H9 (cell line): ENCODE measurements at regions not wholly inside any gene's neighbourhood (a gene's known extent, or its start where the extent isn't known, plus 50 kb on each side); places are given as distances from the start of the nearest gene placed in this dataset.

Experiments used
- DNase-seq: peaks from one replicate; pipeline ENCODE4 v3.0.0-alpha.2; 2017
- H2AFZ ChIP-seq: one replicate; pipeline ENCODE4 v1.6.1; 2013; ENCODE audit warnings: mild to moderate bottlenecking, low read length, control low read depth, moderate library complexity
- H2AK5ac ChIP-seq: 2 replicates; pipeline ENCODE4 v1.6.1; 2013; ENCODE audit warnings: low read length, control low read depth, mixed read lengths; ENCODE audit not compliant: insufficient read length
- H2BK120ac ChIP-seq: one replicate; pipeline ENCODE4 v1.6.1; 2013; ENCODE audit warnings: low read depth, mild to moderate bottlenecking, low read length, control low read depth, inconsistent platforms; ENCODE audit not compliant: poor library complexity, severe bottlenecking
- H2BK12ac ChIP-seq: 2 replicates; pipeline ENCODE4 v1.6.1; 2013; ENCODE audit warnings: low read length, control low read depth, mixed read lengths, low read depth; ENCODE audit not compliant: insufficient read length
- H2BK15ac ChIP-seq: 2 replicates; pipeline ENCODE4 v1.6.1; 2013; ENCODE audit warnings: low read depth, low read length, control low read depth
- H2BK20ac ChIP-seq: one replicate; pipeline ENCODE4 v1.6.1; 2013; ENCODE audit warnings: low read depth, mild to moderate bottlenecking, low read length, control low read depth, inconsistent platforms; ENCODE audit not compliant: poor library complexity, severe bottlenecking
- H2BK5ac ChIP-seq: 2 replicates; pipeline ENCODE4 v1.6.1; 2013; ENCODE audit warnings: low read length, control low read depth, mixed read lengths; ENCODE audit not compliant: insufficient read length
- H3K14ac ChIP-seq: 2 replicates; pipeline ENCODE4 v1.6.1; 2013; ENCODE audit warnings: low read length, control low read depth; ENCODE audit not compliant: insufficient read depth
- H3K18ac ChIP-seq: 2 replicates; pipeline ENCODE4 v1.6.1; 2013; ENCODE audit warnings: low read depth, mild to moderate bottlenecking, mixed read lengths, low read length, control low read depth; ENCODE audit not compliant: insufficient read length
- H3K23ac ChIP-seq: 2 replicates; pipeline ENCODE4 v1.6.1; 2013; ENCODE audit warnings: low read length, control low read depth, mixed read lengths, low read depth; ENCODE audit not compliant: insufficient read length
- H3K23me2 ChIP-seq: 2 replicates; pipeline ENCODE4 v1.6.1; 2013; ENCODE audit warnings: low read depth, mild to moderate bottlenecking, mixed read lengths, low read length, control low read depth; ENCODE audit not compliant: insufficient read length, poor library complexity, severe bottlenecking
- H3K27ac ChIP-seq: 2 replicates; pipeline ENCODE4 v1.5.1; 2013; ENCODE audit warnings: low read length, control low read depth, mixed read lengths, low read depth; ENCODE audit not compliant: insufficient read length
- H3K27me3 ChIP-seq: 2 replicates; pipeline ENCODE4 v1.6.1; 2013; ENCODE audit warnings: low read length, control low read depth, inconsistent platforms; ENCODE audit not compliant: insufficient read depth
- H3K4ac ChIP-seq: 2 replicates; pipeline ENCODE4 v1.6.1; 2013; ENCODE audit warnings: low read depth, mild to moderate bottlenecking, control low read depth, inconsistent platforms, low read length, moderate library complexity
- H3K4me1 ChIP-seq: 2 replicates; pipeline ENCODE4 v1.6.1; 2013; ENCODE audit warnings: low read length, control low read depth, inconsistent platforms; ENCODE audit not compliant: insufficient read depth
- H3K4me2 ChIP-seq: 2 replicates; pipeline ENCODE4 v1.6.1; 2013; ENCODE audit warnings: low read length, control low read depth, mixed read lengths; ENCODE audit not compliant: insufficient read length, insufficient read depth
- H3K56ac ChIP-seq: 2 replicates; pipeline ENCODE4 v1.6.1; 2013; ENCODE audit warnings: low read depth, mild to moderate bottlenecking, mixed read lengths, low read length, control low read depth; ENCODE audit not compliant: insufficient read length
- H3K79me1 ChIP-seq: 2 replicates; pipeline ENCODE4 v1.6.1; 2013; ENCODE audit warnings: low read depth, mild to moderate bottlenecking, moderate library complexity, low read length, control low read depth, inconsistent platforms; ENCODE audit not compliant: insufficient read depth, poor library complexity, severe bottlenecking
- H3K79me2 ChIP-seq: 2 replicates; pipeline ENCODE4 v1.6.1; 2013; ENCODE audit warnings: low read length, control low read depth, inconsistent platforms; ENCODE audit not compliant: insufficient read depth
- H3K9ac ChIP-seq: 2 replicates; pipeline ENCODE4 v1.6.1; 2013; ENCODE audit warnings: low read length, control low read depth, mixed read lengths; ENCODE audit not compliant: insufficient read length; ENCODE audit errors: extremely low read depth
- H3K9me3 ChIP-seq: one replicate; pipeline ENCODE4 v1.6.1; 2013; ENCODE audit warnings: low read depth, low read length, inconsistent platforms; ENCODE audit not compliant: control insufficient read depth
- H3T11ph ChIP-seq: one replicate; pipeline ENCODE4 v1.6.1; 2013; ENCODE audit warnings: mild to moderate bottlenecking, low read length, control low read depth, inconsistent platforms
- H4K20me1 ChIP-seq: one replicate; pipeline ENCODE4 v1.6.1; 2013; ENCODE audit not compliant: control insufficient read depth, insufficient read length, insufficient read depth
- H4K5ac ChIP-seq: 2 replicates; pipeline ENCODE4 v1.6.1; 2013; ENCODE audit warnings: low read depth, mild to moderate bottlenecking, mixed read lengths, low read length, control low read depth; ENCODE audit not compliant: insufficient read length
- H4K8ac ChIP-seq: replicated peaks from 2 replicates; pipeline ENCODE4 v1.6.1; 2013; ENCODE audit warnings: low read length, control low read depth, mixed read lengths, low read depth; ENCODE audit not compliant: insufficient read length
- H4K91ac ChIP-seq: 2 replicates; pipeline ENCODE4 v1.6.1; 2013; ENCODE audit warnings: low read depth, mild to moderate bottlenecking, moderate library complexity, mixed read lengths, low read length, control low read depth; ENCODE audit not compliant: insufficient read length
- H3K27ac Mint-ChIP-seq, 3 experiments: 2 replicates in 2 of 3; 3 replicates in 1 of 3; pipeline ENCODE4 v1.8.0; 2020 to 2021; ENCODE audit warnings: mixed read lengths in 3 of 3, mild to moderate bottlenecking in 1 of 3, moderate library complexity in 1 of 3
- H3K27me3 Mint-ChIP-seq: 2 replicates; pipeline ENCODE4 v1.8.0; 2021; ENCODE audit warnings: low read depth, mild to moderate bottlenecking, moderate library complexity, mixed read lengths
- H3K36me3 Mint-ChIP-seq, 3 experiments: 2 replicates in 2 of 3; 3 replicates in 1 of 3; pipeline ENCODE4 v1.8.0; 2020 to 2021; ENCODE audit warnings: low read depth in 3 of 3, mixed read lengths in 3 of 3; ENCODE audit not compliant: insufficient read depth in 1 of 3
- H3K4me1 Mint-ChIP-seq, 2 experiments: 2 replicates each; pipeline ENCODE4 v1.8.0; 2020; ENCODE audit warnings: mixed read lengths in 2 of 2
- H3K4me3 Mint-ChIP-seq, 2 experiments: 2 replicates in 1 of 2; 3 replicates in 1 of 2; pipeline ENCODE4 v1.8.0; 2020 to 2021; ENCODE audit warnings: mild to moderate bottlenecking in 2 of 2, mixed read lengths in 2 of 2, moderate library complexity in 1 of 2
- H3K9me3 Mint-ChIP-seq, 2 experiments: 2 replicates in 1 of 2; 3 replicates in 1 of 2; pipeline ENCODE4 v1.8.0; 2020; ENCODE audit warnings: mild to moderate bottlenecking in 2 of 2, mixed read lengths in 2 of 2, moderate library complexity in 1 of 2
- CTCF ChIP-seq: fragments of 200-600 bp; sonication (generic); conservative IDR thresholded peaks from 3 replicates; pipeline ENCODE4 v1.8.0; 2021; ENCODE audit warnings: antibody characterized with exemption, mild to moderate bottlenecking
- WGBS: extraction: QIAGEN DNeasy Blood & Tissue Kit; methylation state at CpG from one replicate; pipeline ENCODE4 v1.1.7; 2013; ENCODE audit warnings: missing lambda C conversion rate, low lambda C conversion rate, mixed read lengths; ENCODE audit not compliant: insufficient read length; ENCODE audit errors: extremely low coverage; 5-methylcytosine and 5-hydroxymethylcytosine counted together

- WGBS: no CpG with 5 or more reads among the region's 1 CpG
- peaks cover 0 to 6% of the 10 kb centered on the region in 2 experiments; a peak in 2 of 4 replicates for H3K4me1 Mint-ChIP-seq
Observed at GRCh38 chr2:200023570-200023969, 68.2 kb downstream of the MAIP1 start.

More at GRCh38 chr2:200023570-200023969, 68.2 kb downstream of the MAIP1 start:
- H4K20me1 ChIP-seq: no peaks in the 10 kb centered on the region
- H3K23ac ChIP-seq: no peak overlapping the region
- H3K14ac ChIP-seq: no peak overlapping the region
- H4K5ac ChIP-seq: no peak overlapping the region
- no peaks in the 10 kb centered on the region for H3K4me1 ChIP-seq
- H2BK5ac ChIP-seq: no peak overlapping the region
- no peak overlapping the region for H2AFZ ChIP-seq
- H3T11ph ChIP-seq: no peak overlapping the region
- no peak overlapping the region for H2AK5ac ChIP-seq
- H3K18ac ChIP-seq: no peak overlapping the region
- no peak overlapping the region for H2BK20ac ChIP-seq
- no peaks in the 10 kb centered on the region for H3K23me2 ChIP-seq
- no peak overlapping the region for H4K91ac ChIP-seq
- H3K9ac ChIP-seq: no peak overlapping the region
- Mint-ChIP-seq H3K27ac (no peak overlapping the region), H3K27me3 (no peaks in the 10 kb centered on the region), H3K4me3 (no peak overlapping the region), H3K9me3 (peaks cover 9 to 11% of the 10 kb centered on the region in 2 experiments; a peak in 4 of 5 replicates), H3K36me3 (peaks cover 0 to 7% (median 3%) of the 10 kb centered on the region in 3 experiments; a peak in 3 of 7 replicates)
- H3K9me3 ChIP-seq: no peaks in the 10 kb centered on the region
- no peak overlapping the region for H2BK12ac ChIP-seq
- no peak overlapping the region for H2BK120ac ChIP-seq
- H4K8ac ChIP-seq: no peak overlapping the region
- H3K79me2 ChIP-seq: no peaks in the 10 kb centered on the region
- H3K27ac ChIP-seq: no peak overlapping the region
- H3K56ac ChIP-seq: no peak overlapping the region
- no peaks in the 10 kb centered on the region for H3K79me1 ChIP-seq
- no peak for DNase-seq
- H3K4ac ChIP-seq: no peak overlapping the region
- H2BK15ac ChIP-seq: no peak overlapping the region
- no peak for TF ChIP-seq CTCF
- H3K27me3 ChIP-seq: no peaks in the 10 kb centered on the region
- H3K4me2 ChIP-seq: no peak overlapping the region
